NT2/D1 (cell line): ENCODE measurements at regions not wholly inside any gene's neighbourhood (a gene's known extent, or its start where the extent isn't known, plus 50 kb on each side); places are given as distances from the start of the nearest gene placed in this dataset.

Experiments used
- SUZ12 ChIP-seq: IDR thresholded peaks from 2 replicates; pipeline ENCODE4 v1.6.1; 2011; ENCODE audit not compliant: insufficient read length, insufficient read depth; ENCODE audit errors: extremely low read depth
- YY1 ChIP-seq: IDR thresholded peaks from 2 replicates; pipeline ENCODE4 v1.6.1; 2011; ENCODE audit not compliant: insufficient read length, insufficient read depth
- ZNF274 ChIP-seq: IDR thresholded peaks from 2 replicates; pipeline ENCODE4 v1.6.1; 2011; ENCODE audit warnings: mild to moderate bottlenecking, low read depth, low read length

GRCh38 chr3:55159016-55159415 is 231.2 kb upstream of the LRTM1 start:
- TF ChIP-seq SUZ12: no peak
- TF ChIP-seq YY1: no peak
- TF ChIP-seq ZNF274: no peak
